CD4-positive, alpha-beta T cell (primary cell): ENCODE measurements at regions not wholly inside any gene's neighbourhood (a gene's known extent, or its start where the extent isn't known, plus 50 kb on each side); places are given as distances from the start of the nearest gene placed in this dataset.

Experiments
- ATAC-seq: fragments of 200-7000 bp; cut with Tn5 transposase; one replicate; pipeline ENCODE4 v1.10.0; 2022; ENCODE audit warnings: mild to moderate bottlenecking; ENCODE audit not compliant: poor library complexity
- CTCF ChIA-PET: fragments of 350-600 bp; sonication (Branson Sonifier 250); formaldehyde crosslinking; loops from one replicate; lab custom pipeline; 2021; ENCODE audit warnings: antibody characterized with exemption, inconsistent platforms; lab: Charles Lee
- POLR2A ChIA-PET: fragments of 350-600 bp; sonication (Branson Sonifier 250); formaldehyde crosslinking; loops from one replicate; lab custom pipeline; 2021; ENCODE audit warnings: antibody characterized with exemption, inconsistent platforms; lab: Charles Lee
- DNase-seq, 14 experiments: peaks; one replicate each; pipeline ENCODE4 v3.0.0-alpha.2; 2013 to 2020; ENCODE audit warnings: mixed read lengths in 2 of 14
- H3K27ac ChIP-seq, 2 donors: one replicate each; pipeline versions ENCODE4 v1.5.1 to v1.7.0; 2013; ENCODE audit warnings: low read length in 2 of 2, low read depth in 1 of 2, mild to moderate bottlenecking in 1 of 2
- H3K27me3 ChIP-seq, 2 experiments: 1 replicate in 1 of 2; 2 replicates in 1 of 2; pipeline versions ENCODE4 v1.6.1 to v1.7.0; 2013; ENCODE audit warnings: low read length in 2 of 2, control low read depth in 1 of 2, mild to moderate bottlenecking in 1 of 2, moderate library complexity in 1 of 2; ENCODE audit not compliant: insufficient read depth in 2 of 2, control insufficient read depth in 1 of 2
- H3K36me3 ChIP-seq: one replicate; pipeline ENCODE4 v1.6.1; 2013; ENCODE audit warnings: low read length, control low read depth; ENCODE audit not compliant: insufficient read depth
- H3K4me1 ChIP-seq: one replicate; pipeline ENCODE4 v1.6.1; 2013; ENCODE audit warnings: low read length, control low read depth; ENCODE audit not compliant: insufficient read depth
- H3K4me3 ChIP-seq: one replicate; pipeline ENCODE4 v1.5.1; 2013; ENCODE audit warnings: mild to moderate bottlenecking, low read length, moderate library complexity
- H3K9me3 ChIP-seq, 2 experiments: 1 replicate in 1 of 2; 2 replicates in 1 of 2; pipeline versions ENCODE4 v1.6.1 to v1.7.0; 2013; ENCODE audit warnings: low read length in 2 of 2, mild to moderate bottlenecking in 2 of 2, control low read depth in 1 of 2, moderate library complexity in 1 of 2; ENCODE audit not compliant: control insufficient read depth in 1 of 2, insufficient read depth in 1 of 2
- H3K27ac Mint-ChIP-seq: one replicate; pipeline ENCODE4 v1.8.0; 2020; ENCODE audit warnings: mixed read lengths
- H3K27me3 Mint-ChIP-seq: one replicate; pipeline ENCODE4 v1.8.0; 2021; ENCODE audit warnings: mixed read lengths
- H3K36me3 Mint-ChIP-seq: one replicate; pipeline ENCODE4 v1.8.0; 2021; ENCODE audit warnings: low read depth, mixed read lengths
- H3K4me1 Mint-ChIP-seq: one replicate; pipeline ENCODE4 v1.8.0; 2021; ENCODE audit warnings: low read depth, mixed read lengths
- H3K4me3 Mint-ChIP-seq: one replicate; pipeline ENCODE4 v1.8.0; 2020; ENCODE audit warnings: mild to moderate bottlenecking, mixed read lengths
- H3K9me3 Mint-ChIP-seq: one replicate; pipeline ENCODE4 v1.8.0; 2020; ENCODE audit warnings: mixed read lengths
- intact Hi-C, 2 experiments: fragments of 100-400 bp; cut with DNase I in 1 of 2; cut with micrococcal nuclease in 1 of 2; formaldehyde crosslinking; loops; one replicate each; pipeline versions ENCODE4 v1.15.1 to v1.9.0; 2023 to 2025; cut with DNase I, micrococcal nuclease
- TF ChIP-seq, protein P1 (sequence below): fragments of 200-600 bp; IDR thresholded peaks from one replicate; pipeline ENCODE4 v1.8.0; 2022; ENCODE audit warnings: antibody characterized with exemption, mild to moderate bottlenecking

DNA sequence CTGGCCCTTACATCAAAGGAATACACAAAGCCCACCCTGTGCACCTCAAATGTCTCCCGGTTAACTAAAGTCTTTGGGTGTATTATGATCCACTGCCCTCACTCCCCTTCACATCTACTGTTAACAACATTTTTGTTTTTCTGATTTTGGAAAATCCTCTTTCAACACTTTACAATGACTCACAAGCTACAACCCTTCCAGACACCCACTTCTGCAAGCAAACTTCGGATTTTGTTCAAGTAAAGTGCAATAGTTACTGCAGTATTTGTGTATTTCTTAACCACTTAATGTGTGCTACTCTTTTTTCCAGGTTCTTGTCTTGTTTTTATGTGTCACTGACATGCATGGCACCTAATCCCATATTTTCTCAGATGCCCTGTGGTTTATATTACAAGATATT, 101.1 kb downstream of the EDNRB start:
- no peaks in the 10 kb centered on the region for H3K4me1 ChIP-seq
- no peak for DNase-seq
- H3K4me3 Mint-ChIP-seq, result no peak overlapping the region
- peaks cover 7% of the 10 kb centered on the region for H3K4me1 Mint-ChIP-seq
- intact Hi-C loops, result no loop called here
- H3K36me3 Mint-ChIP-seq, result no peaks in the 10 kb centered on the region
- no peaks in the 10 kb centered on the region for H3K27me3 Mint-ChIP-seq
- ATAC-seq, result no peak
- TF ChIP-seq, protein P1, sequence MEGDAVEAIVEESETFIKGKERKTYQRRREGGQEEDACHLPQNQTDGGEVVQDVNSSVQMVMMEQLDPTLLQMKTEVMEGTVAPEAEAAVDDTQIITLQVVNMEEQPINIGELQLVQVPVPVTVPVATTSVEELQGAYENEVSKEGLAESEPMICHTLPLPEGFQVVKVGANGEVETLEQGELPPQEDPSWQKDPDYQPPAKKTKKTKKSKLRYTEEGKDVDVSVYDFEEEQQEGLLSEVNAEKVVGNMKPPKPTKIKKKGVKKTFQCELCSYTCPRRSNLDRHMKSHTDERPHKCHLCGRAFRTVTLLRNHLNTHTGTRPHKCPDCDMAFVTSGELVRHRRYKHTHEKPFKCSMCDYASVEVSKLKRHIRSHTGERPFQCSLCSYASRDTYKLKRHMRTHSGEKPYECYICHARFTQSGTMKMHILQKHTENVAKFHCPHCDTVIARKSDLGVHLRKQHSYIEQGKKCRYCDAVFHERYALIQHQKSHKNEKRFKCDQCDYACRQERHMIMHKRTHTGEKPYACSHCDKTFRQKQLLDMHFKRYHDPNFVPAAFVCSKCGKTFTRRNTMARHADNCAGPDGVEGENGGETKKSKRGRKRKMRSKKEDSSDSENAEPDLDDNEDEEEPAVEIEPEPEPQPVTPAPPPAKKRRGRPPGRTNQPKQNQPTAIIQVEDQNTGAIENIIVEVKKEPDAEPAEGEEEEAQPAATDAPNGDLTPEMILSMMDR, result no peak
- ChIA-PET CTCF (no interaction called here), POLR2A (no interaction called here)
- no peaks in the 10 kb centered on the region for H3K9me3 Mint-ChIP-seq
- no peak overlapping the region for H3K27ac Mint-ChIP-seq
- H3K27me3 ChIP-seq, result no peaks in the 10 kb centered on the region
- H3K9me3 ChIP-seq, result no peaks in the 10 kb centered on the region
- no peaks in the 10 kb centered on the region for H3K36me3 ChIP-seq
- no peak overlapping the region for H3K27ac ChIP-seq
- H3K4me3 ChIP-seq, result no peak overlapping the region

DNA sequence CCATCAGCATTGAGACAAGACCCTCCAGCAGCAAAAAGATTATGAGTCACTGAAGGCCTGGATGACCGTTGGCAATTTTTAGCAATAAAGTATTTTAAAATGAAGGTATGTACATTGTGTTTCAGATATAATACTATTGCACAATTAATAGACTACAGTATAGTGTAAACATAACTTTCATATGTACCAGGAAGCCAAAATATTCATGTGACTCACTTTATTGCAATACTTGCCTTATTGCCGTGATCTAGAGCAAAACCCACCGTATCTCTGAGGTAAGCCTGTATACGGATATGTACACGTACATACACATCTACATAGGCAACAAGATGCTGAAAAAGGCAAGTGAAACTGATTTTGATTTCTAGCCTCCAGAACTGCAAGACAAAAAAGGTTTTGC, 103.3 kb downstream of the EDNRB start:
- H3K4me1 Mint-ChIP-seq, result peaks cover 9% of the 10 kb centered on the region
- H3K27ac ChIP-seq, result no peak overlapping the region
- TF ChIP-seq, protein P1, result no peak
- H3K4me3 Mint-ChIP-seq, result no peak overlapping the region
- ATAC-seq (no peak), DNase-seq (no peak)
- H3K4me3 ChIP-seq, result no peak overlapping the region
- H3K36me3 ChIP-seq, result no peaks in the 10 kb centered on the region
- H3K27me3 ChIP-seq, result no peaks in the 10 kb centered on the region
- intact Hi-C loops, result no loop called here
- no peaks in the 10 kb centered on the region for H3K36me3 Mint-ChIP-seq
- no peaks in the 10 kb centered on the region for H3K9me3 ChIP-seq
- POLR2A ChIA-PET, result interaction anchor here (0.7 kb wide), 1 partner anchor 9 kb away, joined by 3 read pairs; no protein-coding TSS in a partner anchor
- no peaks in the 10 kb centered on the region for H3K4me1 ChIP-seq
- CTCF ChIA-PET, result no interaction called here
- H3K9me3 Mint-ChIP-seq, result no peaks in the 10 kb centered on the region
- H3K27ac Mint-ChIP-seq, result no peak overlapping the region
- no peaks in the 10 kb centered on the region for H3K27me3 Mint-ChIP-seq
